H1 (cell line): ENCODE measurements at regions not wholly inside any gene's neighbourhood (a gene's known extent, or its start where the extent isn't known, plus 50 kb on each side); places are given as distances from the start of the nearest gene placed in this dataset.

Experiments used
- CTCF ChIA-PET: fragments of 300-600 bp; sonication (Branson Sonifier 250); formaldehyde crosslinking; loops from one replicate; lab custom pipeline; 2021; ENCODE audit not compliant: partially characterized antibody; lab: Charles Lee
- POLR2A ChIA-PET: fragments of 300-600 bp; sonication (Branson Sonifier 250); formaldehyde crosslinking; loops from one replicate; lab custom pipeline; 2021; ENCODE audit warnings: inconsistent platforms; ENCODE audit not compliant: partially characterized antibody; lab: Charles Lee
- DNase-seq, 2 experiments: peaks; one replicate each; pipeline versions ENCODE4 v3.0.0 to v3.0.0-alpha.2; 2010 to 2022; ENCODE audit warnings: low spot score in 2 of 2, low read depth in 1 of 2, mixed read lengths in 1 of 2
- FAIRE-seq: peaks from 2 replicates; lab custom pipeline; 2011; peaks lifted over from hg19 to GRCh38; lab: Jason Lieb, UNC
- H2AFZ ChIP-seq: 2 replicates; pipeline ENCODE4 v1.8.1; 2012; ENCODE audit warnings: low read length, inconsistent platforms
- H2AK5ac ChIP-seq: 2 replicates; pipeline ENCODE4 v1.6.1; 2013; ENCODE audit warnings: low read depth, low read length
- H2BK120ac ChIP-seq: replicated peaks from 2 replicates; pipeline ENCODE3; 2013; ENCODE audit warnings: low read depth, low read length, inconsistent platforms
- H2BK12ac ChIP-seq: 2 replicates; pipeline ENCODE4 v1.6.1; 2013; ENCODE audit warnings: low read depth, low read length
- H2BK15ac ChIP-seq: 2 replicates; pipeline ENCODE4 v1.6.1; 2013; ENCODE audit warnings: low read length
- H2BK20ac ChIP-seq: 2 replicates; pipeline ENCODE4 v1.6.1; 2013; ENCODE audit warnings: low read length
- H2BK5ac ChIP-seq: 2 replicates; pipeline ENCODE4 v1.6.1; 2013; ENCODE audit warnings: low read depth, low read length
- H3K14ac ChIP-seq: 2 replicates; pipeline ENCODE4 v1.6.1; 2013; ENCODE audit warnings: inconsistent platforms; ENCODE audit not compliant: insufficient read length
- H3K18ac ChIP-seq: 2 replicates; pipeline ENCODE4 v1.6.1; 2013; ENCODE audit warnings: low read length; ENCODE audit errors: extremely low read depth
- H3K23ac ChIP-seq: 2 replicates; pipeline ENCODE4 v1.6.1; 2013; ENCODE audit warnings: inconsistent platforms; ENCODE audit not compliant: insufficient read length
- H3K23me2 ChIP-seq: 2 replicates; pipeline ENCODE4 v1.6.1; 2013; ENCODE audit warnings: low read depth, low read length
- H3K27ac ChIP-seq: 2 replicates; pipeline ENCODE4 v1.6.1; 2011; ENCODE audit warnings: low read depth, low read length, inconsistent platforms
- H3K27me3 ChIP-seq, 4 experiments: replicated peaks in 1 of 4; 1 replicate in 1 of 4; 2 replicates in 3 of 4; pipeline versions ENCODE4 v1.6.1 to v1.8.1; 2011 to 2013; ENCODE audit warnings: low read length in 3 of 4, mild to moderate bottlenecking in 3 of 4, inconsistent platforms in 2 of 4, mixed read lengths in 2 of 4, moderate library complexity in 1 of 4; ENCODE audit not compliant: control insufficient read depth in 3 of 4, insufficient read depth in 3 of 4; ENCODE audit errors: extremely low read depth in 1 of 4
- H3K36me3 ChIP-seq, 4 experiments: 2 replicates each; pipeline versions ENCODE4 v1.6.1 to v1.8.1; 2011 to 2013; ENCODE audit warnings: mild to moderate bottlenecking in 4 of 4, low read length in 3 of 4, moderate library complexity in 2 of 4, control low read depth in 1 of 4, inconsistent platforms in 1 of 4; ENCODE audit not compliant: insufficient read depth in 4 of 4, control insufficient read depth in 2 of 4
- H3K4ac ChIP-seq: replicated peaks from 2 replicates; pipeline ENCODE3; 2013; ENCODE audit warnings: low read length, low read depth, mixed read lengths, inconsistent platforms; ENCODE audit not compliant: insufficient read length
- H3K4me1 ChIP-seq, 4 experiments: replicated peaks in 1 of 4; 1 replicate in 1 of 4; 2 replicates in 3 of 4; pipeline versions ENCODE4 v1.6.1 to v1.8.1; 2011 to 2013; ENCODE audit warnings: low read length in 3 of 4, inconsistent platforms in 2 of 4, mixed read lengths in 1 of 4; ENCODE audit not compliant: insufficient read depth in 4 of 4, control insufficient read depth in 3 of 4
- H3K4me2 ChIP-seq, 2 experiments: 2 replicates each; pipeline versions ENCODE4 v1.6.1 to v1.8.1; 2011 to 2013; ENCODE audit warnings: low read depth in 2 of 2, low read length in 2 of 2, control low read depth in 1 of 2, inconsistent platforms in 1 of 2, mild to moderate bottlenecking in 1 of 2; ENCODE audit not compliant: insufficient read depth in 1 of 2
- H3K4me3 ChIP-seq, 4 experiments: fragments of 200-600, 300-600 bp in 1 of 4; sonication (generic), shearing (Covaris generic), sonication (Bioruptor Twin) in 1 of 4; 2 replicates each; pipeline versions ENCODE4 v1.5.1 to v1.8.1; 2011 to 2016; ENCODE audit warnings: low read length in 4 of 4, low read depth in 3 of 4, control low read depth in 2 of 4, inconsistent platforms in 2 of 4, mild to moderate bottlenecking in 2 of 4, mixed read lengths in 1 of 4, moderate library complexity in 1 of 4; ENCODE audit not compliant: insufficient read depth in 2 of 4; ENCODE audit errors: extremely low read depth in 1 of 4
- H3K56ac ChIP-seq: replicated peaks from 2 replicates; pipeline ENCODE3; 2013; ENCODE audit warnings: low read depth, mild to moderate bottlenecking, mixed read lengths, low read length, inconsistent platforms; ENCODE audit not compliant: insufficient read length
- H3K79me1 ChIP-seq: 2 replicates; pipeline ENCODE4 v1.6.1; 2013; ENCODE audit warnings: low read depth, low read length, control low read depth
- H3K79me2 ChIP-seq, 2 experiments: 2 replicates each; pipeline versions ENCODE4 v1.6.1 to v1.8.1; 2012 to 2013; ENCODE audit warnings: low read length in 2 of 2, mild to moderate bottlenecking in 2 of 2, inconsistent platforms in 1 of 2; ENCODE audit not compliant: insufficient read depth in 2 of 2, control insufficient read depth in 1 of 2
- H3K9ac ChIP-seq, 4 experiments: replicated peaks in 1 of 4; 1 replicate in 1 of 4; 2 replicates in 3 of 4; pipeline versions ENCODE4 v1.6.1 to v1.8.1; 2011 to 2013; ENCODE audit warnings: low read depth in 3 of 4, low read length in 3 of 4, control low read depth in 2 of 4, mild to moderate bottlenecking in 2 of 4, moderate library complexity in 2 of 4, inconsistent platforms in 1 of 4; ENCODE audit errors: extremely low read depth in 1 of 4
- H3K9me3 ChIP-seq, 2 experiments: 2 replicates each; pipeline versions ENCODE4 v1.6.1 to v1.8.1; 2012 to 2013; ENCODE audit warnings: mild to moderate bottlenecking in 2 of 2, moderate library complexity in 2 of 2, control low read depth in 1 of 2, inconsistent platforms in 1 of 2, low read depth in 1 of 2, low read length in 1 of 2, mixed read lengths in 1 of 2; ENCODE audit not compliant: insufficient read depth in 2 of 2
- H4K20me1 ChIP-seq, 2 experiments: replicated peaks in 1 of 2; 2 replicates each; pipeline versions ENCODE3 to v1.8.1; 2011 to 2013; ENCODE audit warnings: inconsistent platforms in 2 of 2, low read length in 2 of 2, mild to moderate bottlenecking in 1 of 2; ENCODE audit not compliant: insufficient read depth in 2 of 2, control insufficient read depth in 1 of 2
- H4K5ac ChIP-seq: 2 replicates; pipeline ENCODE4 v1.6.1; 2013; ENCODE audit warnings: low read length, low read depth, mixed read lengths, inconsistent platforms; ENCODE audit not compliant: insufficient read length
- H4K8ac ChIP-seq: 2 replicates; pipeline ENCODE4 v1.8.0; 2013; ENCODE audit warnings: mild to moderate bottlenecking, moderate library complexity, low read length, inconsistent platforms; ENCODE audit not compliant: insufficient read depth; ENCODE audit errors: extremely low read depth
- H4K91ac ChIP-seq: replicated peaks from 2 replicates; pipeline ENCODE3; 2013; ENCODE audit warnings: low read length, mixed read lengths, inconsistent platforms; ENCODE audit not compliant: insufficient read length
- CHD7 ChIP-seq: fragments of 300-600 bp; sonication (generic); IDR thresholded peaks from 2 replicates; pipeline ENCODE4 v1.7.1; 2012; ENCODE audit warnings: low read length, moderate library complexity, mild to moderate bottlenecking, inconsistent platforms; ENCODE audit not compliant: insufficient replicate concordance
- WGBS, 2 experiments: shearing (Covaris generic) in 1 of 2; methylation state at CpG; one replicate each; pipeline versions ENCODE4 v1.1.6 to v1.1.7; 2013 to 2015; ENCODE audit warnings: low lambda C conversion rate in 2 of 2, mixed read lengths in 2 of 2, inconsistent platforms in 1 of 2, low coverage in 1 of 2, missing lambda C conversion rate in 1 of 2; ENCODE audit not compliant: insufficient replicate concordance in 2 of 2, insufficient coverage in 1 of 2, insufficient read length in 1 of 2; ENCODE audit errors: extremely low coverage in 1 of 2, missing lambda C conversion rate in 1 of 2; 5-methylcytosine and 5-hydroxymethylcytosine counted together

- H4K91ac ChIP-seq: no peak overlapping the region
- WGBS, 2 experiments: 87% methylated on average over 2 of the region's 2 CpGs; no CpG with 5 or more reads in 1 of the 2 experiments
- H2BK5ac ChIP-seq: no peak overlapping the region
- FAIRE-seq (no peak), DNase-seq (no peak)
- H3K9ac ChIP-seq: no peak overlapping the region
- no peak overlapping the region for H2BK12ac ChIP-seq
- no peak overlapping the region for H3K4ac ChIP-seq
- POLR2A ChIA-PET: no interaction called here
- CTCF ChIA-PET: interaction anchor here (1.2 kb wide), 2 partner anchors 9 to 12 kb away, joined by 3 to 6 read pairs; no protein-coding TSS in a partner anchor
- no peaks in the 10 kb centered on the region for H3K79me2 ChIP-seq
- H3K27me3 ChIP-seq: peaks cover 0 to under 1% (median 0%) of the 10 kb centered on the region in 4 experiments; a peak in 1 of 7 replicates
- no peak overlapping the region for H3K27ac ChIP-seq
- H2AFZ ChIP-seq: no peak overlapping the region
- H4K20me1 ChIP-seq: no peaks in the 10 kb centered on the region
- H3K14ac ChIP-seq: no peak overlapping the region
- H2BK15ac ChIP-seq: no peak overlapping the region
- no peak overlapping the region for H4K5ac ChIP-seq
- no peak overlapping the region for H3K4me2 ChIP-seq
- H3K56ac ChIP-seq: no peak overlapping the region
- H2AK5ac ChIP-seq: no peak overlapping the region
- no peaks in the 10 kb centered on the region for H3K79me1 ChIP-seq
- no peak overlapping the region for H2BK20ac ChIP-seq
- no peak overlapping the region for H3K23ac ChIP-seq
- H3K18ac ChIP-seq: no peak overlapping the region
- H2BK120ac ChIP-seq: no peak overlapping the region
- H3K4me1 ChIP-seq: no peaks in the 10 kb centered on the region
- H4K8ac ChIP-seq: no peak overlapping the region
- no peak overlapping the region for H3K4me3 ChIP-seq
- no peaks in the 10 kb centered on the region for H3K36me3 ChIP-seq
- no peaks in the 10 kb centered on the region for H3K9me3 ChIP-seq
- no peaks in the 10 kb centered on the region for H3K23me2 ChIP-seq
- TF ChIP-seq CHD7: no peak
These were observed 161.8 kb upstream of the DCN start for GRCh38 chr12:91344408-91344807.
